ENCODE measurements at regions not wholly inside any gene's neighbourhood (a gene's known extent, or its start where the extent isn't known, plus 50 kb on each side); places are given as distances from the start of the nearest gene placed in this dataset.
"Not testable (repeated sequence)": the region's sequence is repeated elsewhere in the genome, so short reads cannot be mapped to it uniquely, and the experiment has no call there.

- no peak for ATAC-seq (ENCODE audit: poor library complexity)
- no peak for DNase-seq
- intact Hi-C loops (cut with DNase I): no loop called here
These were observed 142.1 kb upstream of the SPAG17 start for GRCh38 chr1:118326960-118327629.

DNA sequence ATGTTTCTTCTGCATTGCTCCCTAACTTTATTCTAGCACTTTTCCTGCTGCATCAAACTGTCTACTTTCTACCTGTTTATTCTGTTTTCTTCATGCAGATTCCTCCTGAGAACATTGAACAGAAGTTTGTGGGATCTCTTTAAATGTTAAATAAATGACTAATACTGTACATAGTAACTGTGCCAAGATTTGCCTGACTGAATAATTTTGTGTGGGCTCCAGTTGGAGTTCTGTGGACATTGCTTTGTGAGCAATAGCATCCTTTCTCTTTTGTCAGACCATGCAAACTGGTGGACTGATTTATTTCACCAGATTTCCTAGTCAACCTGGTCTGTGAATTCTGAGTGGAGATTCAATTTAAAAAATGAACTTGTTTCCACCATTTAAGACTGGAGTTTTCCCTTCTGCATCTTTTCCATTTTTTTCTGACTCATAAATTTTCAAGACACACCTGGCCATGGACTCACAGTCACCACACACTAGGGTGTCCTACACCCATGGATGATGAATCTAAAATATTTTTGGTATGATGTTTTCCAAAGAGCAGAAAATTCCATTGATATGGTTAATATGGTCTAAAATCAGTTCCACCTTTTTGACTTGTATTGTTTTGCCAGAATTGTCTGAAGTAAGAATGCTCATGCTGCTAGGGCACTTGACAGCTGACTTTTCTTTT is 140.7 kb upstream of the SPAG17 start:
- ATAC-seq (ENCODE audit: poor library complexity) (no peak), DNase-seq (no peak)
- intact Hi-C loops (cut with DNase I): no loop called here

GRCh38 chr1:118323246-118323645 is 138.2 kb upstream of the SPAG17 start:
- ATAC-seq (ENCODE audit: poor library complexity): no peak

GRCh38 chr1:118322331-118322730 is 137.3 kb upstream of the SPAG17 start:
- intact Hi-C loops (cut with DNase I): no loop called here
- DNase-seq (no peak), ATAC-seq (ENCODE audit: poor library complexity) (no peak)

More at GRCh38 chr1:118323246-118323645, 138.2 kb upstream of the SPAG17 start:
- intact Hi-C loops (cut with DNase I): no loop called here
- no peak for DNase-seq

GRCh38 chr1:118321840-118322239 is 136.8 kb upstream of the SPAG17 start:
- intact Hi-C loops (cut with DNase I): no loop called here
- ATAC-seq (ENCODE audit: poor library complexity) (no peak), DNase-seq (no peak)

- intact Hi-C loops (cut with DNase I): no loop called here
- ATAC-seq (ENCODE audit: poor library complexity): no peak
- peak; percentile 42 for DNase-seq
These were observed 133.0 kb upstream of the SPAG17 start for GRCh38 chr1:118317842-118318614.

- DNase-seq (no peak), ATAC-seq (ENCODE audit: poor library complexity) (no peak)
- intact Hi-C loops (cut with DNase I): no loop called here
These were observed 121.8 kb upstream of the SPAG17 start for GRCh38 chr1:118306851-118307250.

GRCh38 chr1:118304722-118305359 is 119.8 kb upstream of the SPAG17 start:
- intact Hi-C loops (cut with DNase I): no loop called here
- ATAC-seq (ENCODE audit: poor library complexity) (peak; percentile 82), DNase-seq (no peak)

DNA sequence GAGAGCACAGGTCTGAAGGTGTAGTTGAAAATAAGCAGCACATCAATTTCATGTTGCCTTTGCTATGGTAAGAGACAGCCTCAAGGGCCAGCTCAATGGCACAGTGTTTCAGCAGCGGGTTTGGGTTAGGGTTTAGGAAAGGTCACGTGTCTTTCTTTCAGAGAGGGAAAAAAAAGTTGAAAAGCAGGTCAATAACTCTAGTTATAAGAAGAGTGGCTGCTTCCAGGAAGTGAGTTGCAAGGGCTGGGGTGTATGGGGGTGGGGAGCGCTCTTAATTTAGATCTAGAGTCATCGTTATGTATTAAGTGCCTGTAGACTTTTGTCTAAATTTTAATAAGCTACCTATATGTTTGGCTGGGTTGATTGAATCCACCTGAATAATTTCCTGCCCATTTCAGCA is 118.5 kb upstream of the SPAG17 start:
- no peak for ATAC-seq (ENCODE audit: poor library complexity)
- intact Hi-C loops (cut with DNase I): no loop called here
- no peak for DNase-seq

GRCh38 chr1:118303064-118303463 is 118.0 kb upstream of the SPAG17 start:
- ATAC-seq (ENCODE audit: poor library complexity) (no peak), DNase-seq (no peak)
- intact Hi-C loops (cut with DNase I): no loop called here

GRCh38 chr1:118302145-118302544 is 117.1 kb upstream of the SPAG17 start:
- DNase-seq (no peak), ATAC-seq (ENCODE audit: poor library complexity) (peak; percentile 74)
- intact Hi-C loops (cut with DNase I): no loop called here

DNA sequence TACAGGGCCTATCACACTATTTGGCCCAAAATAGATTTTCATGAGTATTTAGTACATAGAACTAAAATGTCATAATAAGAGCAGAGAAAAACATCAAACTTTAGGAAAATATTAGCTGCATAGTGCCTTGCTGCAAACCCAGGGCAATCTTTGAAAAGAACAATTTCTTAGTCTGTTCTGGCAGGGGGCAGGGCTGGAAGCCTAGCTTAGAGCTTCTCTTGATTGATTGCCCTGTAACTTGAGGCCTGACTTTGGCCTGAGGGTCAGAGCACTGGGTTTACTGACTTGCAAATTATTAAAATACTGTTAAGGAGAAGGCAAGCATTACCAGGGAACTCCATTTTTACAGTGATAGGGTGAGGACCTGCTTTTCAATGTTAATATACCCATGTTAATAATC is 115.8 kb upstream of the SPAG17 start:
- no peak for DNase-seq
- intact Hi-C loops (cut with DNase I): no loop called here
- no peak for ATAC-seq (ENCODE audit: poor library complexity)

DNA sequence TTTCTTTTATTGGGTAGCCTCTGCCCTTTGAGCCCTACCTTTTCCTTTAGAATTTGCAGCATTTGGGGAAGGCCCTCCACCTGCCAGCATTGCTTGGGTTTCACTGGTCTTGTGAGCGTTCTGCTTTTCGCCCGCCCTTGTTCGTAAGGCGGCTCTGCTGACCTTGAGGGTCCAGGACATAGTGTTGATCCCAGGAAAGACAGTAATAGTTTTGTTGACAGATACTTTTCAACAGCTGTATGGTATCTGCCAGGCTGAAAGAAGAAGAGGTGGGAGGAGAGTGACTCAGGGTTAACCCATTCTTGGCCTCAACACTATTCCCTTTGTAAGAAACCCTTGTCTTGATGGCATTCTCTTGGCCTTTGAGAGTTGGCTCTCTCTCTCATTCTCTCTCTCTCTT is 113.4 kb upstream of the SPAG17 start:
- no peak for DNase-seq
- intact Hi-C loops (cut with DNase I): no loop called here
- peak; percentile 65 for ATAC-seq (ENCODE audit: poor library complexity)

GRCh38 chr1:118297521-118297920 is 112.5 kb upstream of the SPAG17 start:
- ATAC-seq (ENCODE audit: poor library complexity) (no peak), DNase-seq (no peak)
- intact Hi-C loops (cut with DNase I): no loop called here

- DNase-seq (no peak), ATAC-seq (ENCODE audit: poor library complexity) (no peak)
These were observed 110.0 kb upstream of the SPAG17 start for GRCh38 chr1:118294875-118295642.

GRCh38 chr1:118291661-118292060 is 106.6 kb upstream of the SPAG17 start:
- intact Hi-C loops (cut with DNase I): no loop called here
- DNase-seq (peak; percentile 66), ATAC-seq (ENCODE audit: poor library complexity) (peak; percentile 76)

More at GRCh38 chr1:118294875-118295642, 110.0 kb upstream of the SPAG17 start:
- intact Hi-C loops (cut with DNase I): no loop called here

GRCh38 chr1:118290571-118290970 is 105.5 kb upstream of the SPAG17 start:
- intact Hi-C loops (cut with DNase I): no loop called here
- DNase-seq (no peak), ATAC-seq (ENCODE audit: poor library complexity) (no peak)

DNA sequence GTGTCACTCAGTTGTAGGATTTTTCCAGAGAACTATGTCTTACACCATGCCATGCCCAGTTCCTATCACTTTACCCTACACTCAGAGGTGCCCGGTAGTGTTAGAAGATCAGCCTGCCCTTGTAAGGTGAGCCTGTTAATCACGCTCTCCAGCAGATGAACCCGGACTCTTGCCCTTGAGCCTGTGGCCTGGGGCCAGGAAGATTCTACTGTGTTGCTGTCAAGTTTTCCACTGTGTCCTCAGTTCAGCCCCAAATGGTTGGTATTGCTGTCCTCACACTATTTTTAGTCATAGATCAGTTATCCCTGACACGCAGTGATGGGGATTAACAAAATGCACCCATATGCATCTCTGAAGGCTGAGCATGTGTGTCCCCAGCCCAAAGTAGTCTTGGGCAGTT is 105.0 kb upstream of the SPAG17 start:
- intact Hi-C loops (cut with DNase I): no loop called here
- ATAC-seq (ENCODE audit: poor library complexity) (peak; percentile 32), DNase-seq (no peak)

DNA sequence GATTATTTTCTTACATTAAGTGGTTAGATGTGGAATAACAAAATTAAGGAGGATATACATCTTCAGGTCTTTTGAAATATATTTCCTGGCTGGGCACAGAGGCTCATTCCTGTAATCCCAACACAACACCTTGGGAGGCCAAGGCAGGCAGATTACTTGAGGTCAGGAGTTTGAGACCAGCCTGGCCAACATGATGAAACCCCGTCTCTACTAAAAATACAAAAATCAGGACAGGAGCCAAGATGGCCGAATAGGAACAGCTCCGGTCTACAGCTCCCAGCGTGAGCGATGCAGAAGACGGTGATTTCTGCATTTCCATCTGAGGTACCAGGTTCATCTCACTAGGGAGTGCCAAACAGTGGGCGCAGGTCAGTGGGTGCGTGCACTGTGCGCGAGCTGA is 95.6 kb upstream of the SPAG17 start:
- ATAC-seq (ENCODE audit: poor library complexity); DNase-seq; intact Hi-C loops (cut with DNase I): not testable (repeated sequence)

All from Right ventricle myocardium superior (tissue), 1 donor.